HepG2 (cell line): ENCODE measurements at regions not wholly inside any gene's neighbourhood (a gene's known extent, or its start where the extent isn't known, plus 50 kb on each side); places are given as distances from the start of the nearest gene placed in this dataset.

ENCODE experiments used
- ATAC-seq: fragments of 200-7000 bp; cut with Tn5 transposase; 3 replicates; pipeline ENCODE4 v1.9.1; 2020; ENCODE audit warnings: mild to moderate bottlenecking, moderate library complexity
- BruUV-seq: library from RNA; stranded (reverse); fragments of 400-500 nt; replicated peaks from 2 replicates; lab custom pipeline; 2021; lab: Mats Ljungman, UMichigan
- CTCF ChIA-PET: fragments of 300-600 bp; formaldehyde crosslinking; extraction: SDS; loops from one replicate; lab custom pipeline; 2021; ENCODE audit warnings: low total read pairs, inconsistent platforms, low intra/inter-chr PET ratio; lab: Yijun Ruan, JAX
- POLR2A ChIA-PET: fragments of 350-600 bp; sonication (Branson Sonifier 250); formaldehyde crosslinking; loops from one replicate; lab custom pipeline; 2020; ENCODE audit warnings: antibody characterized with exemption, inconsistent platforms; lab: Yijun Ruan, JAX
- DNase-seq: peaks from one replicate; pipeline ENCODE4 v3.0.0-alpha.2; 2015; ENCODE audit warnings: low spot score
- FAIRE-seq: peaks from 3 replicates; lab custom pipeline; 2011; peaks lifted over from hg19 to GRCh38; lab: Jason Lieb, UNC
- H2AFZ ChIP-seq: one replicate; pipeline ENCODE4 v1.6.1; 2011; ENCODE audit warnings: low read length, inconsistent platforms
- H3K27ac ChIP-seq: fragments of 300-600 bp; 3 replicates; pipeline ENCODE4 v1.8.0; 2011; ENCODE audit warnings: mixed run types, mild to moderate bottlenecking, mixed read lengths, low read length, inconsistent platforms; ENCODE audit not compliant: insufficient read depth; ENCODE audit errors: extremely low read length
- H3K27me3 ChIP-seq, 2 experiments: fragments of 200-600 bp in 1 of 2; 2 replicates in 1 of 2; 3 replicates in 1 of 2; pipeline versions ENCODE4 v1.6.0 to v1.8.0; 2011; ENCODE audit warnings: low read length in 2 of 2, mild to moderate bottlenecking in 2 of 2, moderate library complexity in 2 of 2, inconsistent platforms in 1 of 2; ENCODE audit not compliant: insufficient read depth in 2 of 2, control insufficient read depth in 1 of 2
- H3K36me3 ChIP-seq, 2 experiments: fragments of 200-600 bp in 1 of 2; replicated peaks in 1 of 2; 2 replicates in 1 of 2; 3 replicates in 1 of 2; pipeline versions ENCODE4 v1.5.1 to v1.8.0; 2011; ENCODE audit warnings: low read length in 2 of 2, inconsistent platforms in 1 of 2; ENCODE audit not compliant: insufficient read depth in 2 of 2, control insufficient read depth in 1 of 2
- H3K4me1 ChIP-seq: 2 replicates; pipeline ENCODE4 v1.5.1; 2012; ENCODE audit warnings: low read length, inconsistent platforms; ENCODE audit not compliant: insufficient read depth
- H3K4me2 ChIP-seq: 2 replicates; pipeline ENCODE4 v1.6.0; 2011; ENCODE audit warnings: low read depth, low read length, inconsistent platforms
- H3K4me3 ChIP-seq, 3 experiments: fragments of 200-600 bp in 1 of 3; sonication (generic), shearing (Covaris generic) in 1 of 3; replicated peaks in 1 of 3; 2 replicates each; pipeline ENCODE4 v1.5.1; 2011 to 2016; ENCODE audit warnings: low read length in 3 of 3, inconsistent platforms in 2 of 3, low read depth in 2 of 3, mild to moderate bottlenecking in 2 of 3, control low read depth in 1 of 3, mixed read lengths in 1 of 3; ENCODE audit not compliant: insufficient read depth in 1 of 3
- H3K79me2 ChIP-seq: one replicate; pipeline ENCODE4 v1.6.1; 2011; ENCODE audit warnings: low read length, inconsistent platforms; ENCODE audit not compliant: insufficient read depth
- H3K9ac ChIP-seq: 2 replicates; pipeline ENCODE4 v1.6.0; 2011; ENCODE audit warnings: mild to moderate bottlenecking, low read depth, low read length, inconsistent platforms; ENCODE audit not compliant: insufficient read depth
- H3K9me3 ChIP-seq: 2 replicates; pipeline ENCODE4 v1.5.1; 2012; ENCODE audit warnings: mild to moderate bottlenecking, low read length
- H4K20me1 ChIP-seq: 2 replicates; pipeline ENCODE4 v1.6.0; 2011; ENCODE audit warnings: inconsistent platforms, mild to moderate bottlenecking, low read length, moderate library complexity; ENCODE audit not compliant: insufficient read depth
- BHLHE40 ChIP-seq: IDR thresholded peaks from 2 replicates; pipeline ENCODE4 v1.6.1; 2011; ENCODE audit warnings: low read length, improper control_type of control experiment
- EED ChIP-seq: sonication (generic); formaldehyde crosslinking; IDR thresholded peaks from 2 replicates; pipeline ENCODE4 v1.5.0; 2020; ENCODE audit warnings: mild to moderate bottlenecking, missing genetic modification reagents
- EHMT2 ChIP-seq: fragments of 200-600 bp; sonication (generic); IDR thresholded peaks from 2 replicates; pipeline ENCODE4 v1.7.0; 2017; ENCODE audit warnings: antibody characterized with exemption, low read depth, low read length, borderline replicate concordance
- ERF ChIP-seq: IDR thresholded peaks from 2 replicates; pipeline ENCODE4 v1.6.1; 2018; ENCODE audit warnings: missing biosample characterization, missing genetic modification reagents
- KLF16 ChIP-seq, 2 experiments: sonication (generic) in 1 of 2; formaldehyde crosslinking in 1 of 2; IDR thresholded peaks; 2 replicates each; pipeline versions ENCODE4 v1.6.1 to v1.8.0; 2016 to 2023; ENCODE audit warnings: missing genetic modification reagents in 2 of 2, missing compliant biosample characterization in 1 of 2
- MIER2 ChIP-seq: IDR thresholded peaks from 2 replicates; pipeline ENCODE4 v1.6.1; 2016; ENCODE audit warnings: missing biosample characterization, missing genetic modification reagents
- MLLT10 ChIP-seq: sonication (generic); formaldehyde crosslinking; IDR thresholded peaks from 2 replicates; pipeline ENCODE4 v1.4.0; 2020; ENCODE audit warnings: missing genetic modification reagents
- NAIF1 ChIP-seq: sonication (generic); formaldehyde crosslinking; IDR thresholded peaks from 2 replicates; pipeline ENCODE4 v1.5.0; 2020; ENCODE audit warnings: mild to moderate bottlenecking, missing genetic modification reagents, borderline replicate concordance
- NFAT5 ChIP-seq: sonication (generic); formaldehyde crosslinking; IDR thresholded peaks from 2 replicates; pipeline ENCODE4 v1.4.0; 2020; ENCODE audit warnings: missing genetic modification reagents
- PBX3 ChIP-seq: sonication (generic); formaldehyde crosslinking; IDR thresholded peaks from 2 replicates; pipeline ENCODE4 v1.8.1; 2023; ENCODE audit warnings: missing genetic modification reagents, inconsistent platforms, borderline replicate concordance
- SRY ChIP-seq: sonication (generic); formaldehyde crosslinking; IDR thresholded peaks from 2 replicates; pipeline ENCODE4 v1.8.0; 2022; ENCODE audit warnings: mild to moderate bottlenecking, missing genetic modification reagents
- TAF1 ChIP-seq: sonication (generic); formaldehyde crosslinking; IDR thresholded peaks from 2 replicates; pipeline ENCODE4 v1.4.0; 2020; ENCODE audit warnings: missing genetic modification reagents
- TGIF2 ChIP-seq: IDR thresholded peaks from 2 replicates; pipeline ENCODE4 v1.6.1; 2016; ENCODE audit warnings: control low read depth, missing compliant biosample characterization
- ZFP37 ChIP-seq: sonication (generic); formaldehyde crosslinking; IDR thresholded peaks from 2 replicates; pipeline ENCODE4 v1.4.0; 2020; ENCODE audit warnings: missing genetic modification reagents, borderline replicate concordance
- ZKSCAN1 ChIP-seq: fragments of 150-350 bp; IDR thresholded peaks from 2 replicates; pipeline ENCODE4 v1.6.1; 2014; ENCODE audit warnings: low read length
- ZNF160 ChIP-seq: sonication (generic); formaldehyde crosslinking; IDR thresholded peaks from 2 replicates; pipeline ENCODE4 v1.8.0; 2022; ENCODE audit warnings: mild to moderate bottlenecking, inconsistent platforms, missing genetic modification reagents
- ZNF251 ChIP-seq: sonication (generic); formaldehyde crosslinking; IDR thresholded peaks from 2 replicates; pipeline ENCODE4 v1.9.0; 2021; ENCODE audit warnings: mild to moderate bottlenecking, missing genetic modification reagents
- ZNF678 ChIP-seq: sonication (generic); formaldehyde crosslinking; IDR thresholded peaks from 2 replicates; pipeline ENCODE4 v1.4.0; 2020; ENCODE audit warnings: mild to moderate bottlenecking, missing genetic modification reagents
- ZNF703 ChIP-seq: sonication (generic); formaldehyde crosslinking; IDR thresholded peaks from 2 replicates; pipeline ENCODE4 v1.5.1; 2020; ENCODE audit warnings: missing genetic modification reagents, mild to moderate bottlenecking, moderate library complexity, borderline replicate concordance
- ZNF839 ChIP-seq: sonication (generic); formaldehyde crosslinking; IDR thresholded peaks from 2 replicates; pipeline ENCODE4 v1.4.0; 2020; ENCODE audit warnings: missing genetic modification reagents, mild to moderate bottlenecking, borderline replicate concordance
- WGBS: methylation state at CpG from one replicate; pipeline ENCODE4 v1.1.6; 2017; ENCODE audit warnings: low lambda C conversion rate; 5-methylcytosine and 5-hydroxymethylcytosine counted together
- in situ Hi-C: cut with HindIII; loops from 2 replicates; pipeline ENCODE4 v1.10.0; 2017; ENCODE audit warnings: low pct_unique_long_range_greater_than_20kb; ENCODE audit not compliant: extremely low pct_ligation_motif_present
- intact Hi-C: fragments of 100-400 bp; cut with micrococcal nuclease; formaldehyde crosslinking; loops from one replicate; pipeline ENCODE4 v1.10.0; 2022; ENCODE audit not compliant: unreplicated experiment

GRCh38 chr18:22314420-22314819 is 103.3 kb downstream of the CTAGE1 start:
- Histone ChIP-seq H3K4me2 (no peak overlapping the region), H2AFZ (no peak overlapping the region), H3K27me3 (no peaks in the 10 kb centered on the region; a peak in 2 of 5 replicates), H3K4me3 (no peak overlapping the region), H3K9me3 (no peaks in the 10 kb centered on the region), H3K27ac (no peak overlapping the region), H3K4me1 (no peaks in the 10 kb centered on the region), H3K36me3 (no peaks in the 10 kb centered on the region), H3K79me2 (no peaks in the 10 kb centered on the region), H3K9ac (no peak overlapping the region), H4K20me1 (no peaks in the 10 kb centered on the region)
- FAIRE-seq (no peak), ATAC-seq (no peak), DNase-seq (no peak)
- BruUV-seq, result no TSS peak
- in situ Hi-C loops, result no loop called here
- TF ChIP-seq ZNF678 (CRISPR knock-in tag) (no peak), EED (no peak), ZNF160 (no peak), KLF16 (CRISPR knock-in tag; IDR thresholded peaks at IDR 0.05) (no peak), SRY (CRISPR knock-in tag) (no peak), TAF1 (CRISPR knock-in tag) (no peak), NFAT5 (CRISPR knock-in tag) (no peak), PBX3 (CRISPR knock-in tag) (no peak), EHMT2 (no peak), ZFP37 (no peak), BHLHE40 (no peak), MLLT10 (CRISPR knock-in tag) (no peak), ZNF251 (no peak), ZNF839 (no peak), MIER2 (CRISPR knock-in tag) (no peak), ZKSCAN1 (no peak), TGIF2 (CRISPR knock-in tag) (no peak), NAIF1 (CRISPR knock-in tag) (no peak), ZNF703 (CRISPR knock-in tag) (no peak), ERF (no peak)
- intact Hi-C loops, result no loop called here
- ChIA-PET POLR2A (no interaction called here), CTCF (no interaction called here)
- WGBS, result 65% methylated on average over 1 of the region's 3 CpGs
